DMS79 (cell line): ENCODE measurements at regions not wholly inside any gene's neighbourhood (a gene's known extent, or its start where the extent isn't known, plus 50 kb on each side); places are given as distances from the start of the nearest gene placed in this dataset.
"Not testable (repeated sequence)": the region's sequence is repeated elsewhere in the genome, so short reads cannot be mapped to it uniquely, and the experiment has no call there.

Experiments
- DNase-seq: peaks from one replicate; lab custom pipeline; 2025; lab: John Stamatoyannopoulos, UW

DNA sequence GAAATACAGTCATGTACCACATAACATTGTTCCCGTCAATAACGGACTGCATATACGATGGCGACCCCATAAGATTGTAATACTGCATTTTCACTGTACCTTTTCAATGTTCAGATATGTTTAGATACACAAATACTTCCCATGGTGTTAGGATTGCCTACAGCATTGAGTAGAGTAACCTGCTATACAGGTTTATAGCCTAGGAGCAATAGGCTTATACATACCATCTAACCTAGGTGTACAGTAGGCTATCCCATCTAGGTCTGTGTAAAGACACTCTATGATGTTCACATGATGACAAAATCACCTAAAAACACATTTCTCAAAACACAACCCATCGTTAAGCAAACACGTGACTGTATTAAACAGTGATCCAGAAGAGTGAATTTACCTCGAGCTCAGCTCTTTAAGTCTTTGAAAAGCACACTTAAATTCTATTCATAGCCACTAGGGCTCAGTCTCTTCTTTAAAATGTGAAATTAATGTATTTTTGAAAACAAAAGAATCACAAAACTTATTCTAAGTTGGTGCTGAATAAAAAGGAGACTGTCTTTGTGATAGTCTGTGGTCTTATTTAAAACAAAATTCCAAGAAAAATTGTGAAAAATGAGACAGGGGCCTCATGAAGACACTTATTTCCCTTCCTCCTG is 239.1 kb upstream of the ARID2 start:
- no peak for DNase-seq

DNA sequence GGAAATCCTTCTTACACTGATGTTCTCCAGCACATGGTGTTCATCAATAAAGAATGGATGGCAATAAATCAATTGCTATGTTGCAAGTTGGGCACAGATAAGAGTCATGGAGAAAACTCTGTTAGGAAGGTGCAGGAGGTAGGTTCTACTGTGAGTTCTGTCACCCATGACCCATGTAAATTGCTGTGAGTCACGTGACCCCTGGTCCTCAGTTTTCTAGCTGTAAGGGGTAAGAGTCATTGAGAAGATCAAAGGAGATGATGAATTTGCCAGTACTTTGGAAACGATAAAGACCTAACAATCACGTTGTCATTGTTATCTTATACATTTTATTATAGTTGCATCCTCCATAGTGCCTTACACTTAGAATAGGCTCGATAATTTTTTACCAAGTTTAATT is 235.2 kb upstream of the ARID2 start:
- DNase-seq = no peak

DNA sequence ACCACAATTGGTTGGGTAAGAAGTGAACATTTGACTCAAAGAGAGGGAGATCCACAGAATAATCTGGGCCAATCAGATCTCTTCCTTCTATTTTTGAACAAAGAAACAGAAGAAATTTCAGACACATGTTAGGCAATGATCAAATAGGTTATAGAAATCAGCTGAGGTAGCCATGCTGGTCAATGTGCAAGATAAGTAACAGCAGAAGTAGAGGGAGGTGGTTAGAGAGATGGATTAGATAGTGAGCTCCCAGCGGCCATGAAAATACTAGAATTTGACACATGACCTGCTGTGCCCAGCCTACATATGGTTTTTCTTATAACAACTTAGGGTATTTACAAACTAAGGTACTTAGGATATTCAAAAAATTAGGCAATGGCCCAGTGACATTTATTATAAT is 230.9 kb upstream of the ARID2 start:
- DNase-seq = no peak

DNA sequence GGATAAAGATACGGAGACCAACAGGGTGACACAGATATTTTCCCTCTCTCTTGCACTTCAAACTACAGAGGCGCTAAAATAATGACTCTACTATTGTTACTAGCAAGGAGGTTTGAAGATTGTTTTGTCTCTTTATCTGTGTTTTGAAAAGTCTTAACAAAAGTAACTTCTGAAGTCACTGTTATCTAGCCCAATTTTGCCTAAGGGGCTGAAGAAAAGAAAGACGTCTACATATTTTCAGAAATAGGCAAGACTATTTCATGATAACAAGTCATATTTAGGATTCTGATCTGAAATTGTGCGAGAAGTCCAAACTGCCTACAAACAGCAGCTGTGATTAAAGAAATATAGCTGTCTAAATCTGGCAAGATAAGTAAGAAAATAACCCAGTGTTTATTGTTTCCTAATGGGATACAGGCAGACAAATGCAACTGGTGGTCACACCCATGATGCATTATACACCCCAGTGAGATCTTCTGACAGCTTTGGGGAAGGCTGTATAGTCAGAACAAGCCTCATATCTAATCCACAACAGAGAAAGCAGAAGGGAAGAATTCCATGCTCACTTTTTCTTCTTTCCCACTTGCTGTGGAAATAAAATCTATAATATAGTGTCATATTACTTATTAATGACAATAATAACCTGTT is 226.9 kb upstream of the ARID2 start:
- no peak for DNase-seq

DNA sequence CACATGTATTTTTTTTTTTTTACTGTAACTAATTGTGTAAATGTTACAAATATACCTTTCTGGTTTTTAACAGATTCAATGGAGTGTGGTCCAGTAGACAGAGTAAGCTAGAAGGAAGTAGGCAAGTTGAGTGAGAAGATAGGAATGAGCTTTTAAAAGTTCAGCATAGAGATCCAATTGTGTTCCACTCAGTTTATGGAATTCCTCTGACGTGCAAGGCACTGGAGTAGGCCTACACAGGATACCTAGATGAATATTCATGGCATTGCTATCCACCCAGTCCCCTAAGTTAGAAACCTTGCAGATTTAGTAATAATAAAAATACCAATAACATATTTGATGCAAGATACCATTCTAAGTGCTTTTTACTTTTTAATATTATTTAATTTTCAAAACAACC is 225.6 kb upstream of the ARID2 start:
- no peak for DNase-seq

DNA sequence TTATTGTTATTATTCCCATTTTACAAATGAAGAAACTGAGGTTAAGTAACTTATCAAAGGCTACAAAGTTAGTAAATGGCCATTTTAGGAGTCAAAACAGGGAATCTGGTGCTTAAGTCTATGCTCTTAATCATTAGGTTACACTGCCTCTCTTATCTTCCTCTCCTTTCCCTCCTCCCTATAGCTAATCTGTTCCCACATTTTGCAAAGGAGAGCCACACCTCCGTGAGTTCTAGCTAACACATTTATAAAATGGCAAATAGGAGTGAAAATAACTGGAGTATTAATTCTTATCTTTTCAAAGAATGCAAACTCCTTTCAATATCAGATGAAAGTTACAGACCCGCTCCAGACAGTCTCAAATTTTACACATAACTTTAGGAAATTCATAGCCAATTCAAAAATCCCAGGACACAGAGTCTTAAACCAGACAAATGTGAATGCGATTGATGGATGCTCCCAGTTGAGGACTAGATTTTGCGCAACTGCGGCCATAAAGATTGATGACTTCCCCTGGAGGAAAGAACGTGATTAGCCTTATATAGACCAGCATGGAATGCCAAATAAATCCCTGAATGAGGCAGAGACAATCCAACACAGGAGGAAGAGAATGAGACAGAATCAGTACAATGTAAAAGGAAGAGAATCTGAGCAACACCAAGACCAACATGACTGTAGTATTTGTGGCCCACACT is 225.0 kb upstream of the ARID2 start:
- DNase-seq = no peak

DNA sequence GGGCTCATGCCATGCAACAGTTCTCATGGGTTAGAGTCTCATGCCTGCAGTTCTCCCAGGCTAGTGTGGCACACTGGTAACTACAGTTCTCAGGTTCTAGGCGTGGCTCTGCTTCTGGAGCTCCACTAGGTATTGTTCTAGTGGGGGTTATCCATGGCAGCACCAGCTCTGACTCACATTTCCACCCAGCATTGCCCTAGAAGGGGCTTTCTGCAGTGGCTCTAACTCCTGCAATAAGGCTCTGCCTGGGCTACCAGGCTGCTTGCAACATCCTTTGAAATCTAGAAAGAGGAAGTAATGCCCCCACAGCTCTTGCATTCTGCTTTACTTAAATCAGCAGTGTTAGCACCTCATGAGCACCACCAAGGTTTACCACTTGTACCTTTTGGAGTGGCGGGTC is 220.3 kb upstream of the ARID2 start:
- no peak for DNase-seq

DNA sequence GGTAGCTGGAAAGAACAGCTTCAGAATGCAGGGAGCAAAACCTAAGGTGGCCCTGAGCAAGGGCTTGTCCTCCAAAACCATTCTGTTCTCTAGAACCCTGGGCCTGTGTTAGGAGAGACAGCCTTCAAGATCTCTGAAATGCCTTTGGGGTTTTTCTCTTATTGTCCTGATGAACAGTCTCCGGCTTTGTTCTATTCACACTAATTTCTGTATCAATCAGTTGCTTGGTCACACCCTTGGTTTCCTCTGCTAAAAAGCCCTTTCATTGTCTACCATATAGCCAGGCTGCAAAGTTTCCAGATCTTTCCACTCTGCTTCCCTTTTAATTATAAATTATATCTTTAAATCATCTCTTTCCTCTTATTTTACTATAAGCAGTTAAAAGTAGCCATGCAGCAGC is 219.9 kb upstream of the ARID2 start:
- no peak for DNase-seq

DNA sequence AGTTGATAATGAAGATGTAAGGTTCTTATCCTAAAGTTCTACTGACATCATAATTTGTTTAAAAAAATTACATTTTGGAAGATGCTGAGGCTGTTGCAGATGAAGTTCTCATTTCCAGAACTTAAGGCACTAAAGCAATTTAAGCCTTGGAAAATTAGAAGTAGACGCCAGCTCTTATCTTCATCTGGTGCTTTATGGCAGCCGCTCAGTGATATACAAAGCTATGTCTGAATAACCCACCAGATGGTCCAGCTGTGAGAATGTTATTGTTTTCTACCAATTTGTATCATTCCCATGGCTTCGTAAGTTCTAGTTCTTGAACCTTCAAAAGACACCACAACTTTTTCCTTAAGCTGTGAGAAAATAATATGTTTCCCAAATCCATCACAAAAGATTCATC is 212.1 kb upstream of the ARID2 start:
- DNase-seq = no peak

DNA sequence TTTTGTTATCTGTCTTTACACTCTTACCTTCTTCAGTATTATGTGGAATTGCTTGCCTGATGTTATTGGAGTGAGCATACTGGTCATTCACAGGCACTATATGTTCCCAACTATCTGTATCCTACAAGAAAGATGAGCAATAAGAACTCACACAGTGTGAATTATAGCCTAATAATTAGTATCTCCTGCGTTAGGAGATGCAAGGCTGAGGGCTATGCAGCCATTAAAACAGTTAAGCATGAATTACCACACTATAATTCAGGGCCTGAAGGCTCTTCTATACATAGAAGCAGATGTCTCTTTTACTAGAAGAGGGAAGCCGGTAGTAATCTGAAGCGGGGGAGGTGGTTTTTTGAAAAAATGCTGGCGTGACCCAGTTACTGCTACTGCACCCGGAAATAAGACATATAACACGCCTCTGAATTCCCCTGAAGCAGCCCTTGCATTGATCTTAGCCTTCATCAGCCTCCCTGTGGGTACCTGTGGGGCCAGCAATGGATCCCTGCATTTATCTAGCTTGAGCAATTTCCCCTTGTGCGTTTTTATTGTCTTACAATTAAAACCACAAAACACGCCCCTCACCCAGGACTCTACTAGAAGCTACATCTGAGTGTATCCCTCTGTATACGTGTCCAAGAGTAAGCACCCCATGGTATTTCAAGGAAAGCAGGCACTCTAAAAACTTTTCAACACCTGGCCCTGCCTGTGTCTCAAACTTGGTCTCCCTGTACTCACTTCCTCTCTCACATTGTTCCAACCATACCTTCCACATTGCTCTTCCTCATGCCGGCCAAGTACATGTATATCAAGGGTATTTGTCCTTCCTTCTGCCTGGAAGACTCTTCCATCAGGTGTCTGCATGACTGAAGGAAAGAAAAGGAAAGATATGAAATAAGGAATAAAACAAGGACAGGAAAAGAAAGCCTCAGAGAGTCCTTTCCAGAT is 210.9 kb upstream of the ARID2 start:
- no peak for DNase-seq

DNA sequence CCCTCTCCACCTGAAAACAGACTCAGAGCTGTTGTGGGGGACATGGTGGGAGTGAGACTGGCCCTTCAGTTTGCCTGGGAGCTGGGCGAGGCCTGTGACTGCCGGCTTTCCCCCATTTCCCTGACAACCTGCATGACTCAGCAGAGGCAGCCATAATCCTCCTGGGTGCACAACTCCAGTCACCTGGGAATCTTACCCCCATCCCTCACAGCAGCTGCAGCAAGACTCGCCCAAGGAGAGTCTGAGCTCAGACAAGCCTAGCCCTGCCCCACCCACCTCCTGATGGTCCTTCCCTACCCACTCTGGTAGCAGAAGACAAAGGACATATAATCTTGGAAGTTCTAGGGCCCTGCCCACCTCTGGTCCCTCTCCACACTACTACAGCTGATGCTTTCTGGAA is 207.3 kb upstream of the ARID2 start:
- DNase-seq = no peak

DNA sequence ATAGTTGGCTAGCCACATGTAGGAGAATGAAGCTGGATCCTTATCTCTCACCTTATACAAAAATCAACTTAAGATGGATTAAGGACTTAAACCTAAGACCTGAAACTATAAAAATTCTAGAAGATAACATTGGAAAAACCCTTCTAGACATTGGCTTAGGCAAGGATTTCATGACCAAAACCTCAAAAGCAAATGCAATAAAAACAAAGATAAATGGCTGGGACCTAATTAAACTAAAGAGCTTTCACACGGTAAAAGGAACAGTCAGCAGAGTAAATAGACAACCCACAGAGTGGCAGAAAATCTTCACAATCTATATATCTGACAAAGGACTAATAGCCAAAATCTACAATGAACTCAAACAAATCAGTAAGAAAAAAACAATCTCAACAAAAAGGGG is 202.7 kb upstream of the ARID2 start:
- not testable (repeated sequence) for DNase-seq

DNA sequence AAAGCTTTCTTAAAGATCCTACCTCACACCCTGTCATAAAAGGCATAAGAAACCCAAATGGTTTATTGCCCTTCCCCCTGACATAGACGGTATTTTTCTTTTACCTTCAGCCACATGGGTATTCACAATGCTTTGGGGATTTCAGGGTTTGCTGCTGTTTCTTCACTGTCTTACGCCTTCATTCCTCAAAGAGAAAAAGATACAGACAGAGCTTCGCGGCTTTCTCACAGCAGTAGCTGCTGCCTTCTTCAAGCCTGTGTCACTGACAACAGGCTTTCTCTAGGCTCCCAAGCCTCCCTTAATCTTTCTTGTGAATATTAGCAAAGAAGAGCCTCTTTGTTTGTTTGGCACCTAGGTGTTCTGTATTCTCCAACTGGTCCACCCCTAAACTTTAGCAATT is 197.4 kb upstream of the ARID2 start:
- DNase-seq = no peak

DNA sequence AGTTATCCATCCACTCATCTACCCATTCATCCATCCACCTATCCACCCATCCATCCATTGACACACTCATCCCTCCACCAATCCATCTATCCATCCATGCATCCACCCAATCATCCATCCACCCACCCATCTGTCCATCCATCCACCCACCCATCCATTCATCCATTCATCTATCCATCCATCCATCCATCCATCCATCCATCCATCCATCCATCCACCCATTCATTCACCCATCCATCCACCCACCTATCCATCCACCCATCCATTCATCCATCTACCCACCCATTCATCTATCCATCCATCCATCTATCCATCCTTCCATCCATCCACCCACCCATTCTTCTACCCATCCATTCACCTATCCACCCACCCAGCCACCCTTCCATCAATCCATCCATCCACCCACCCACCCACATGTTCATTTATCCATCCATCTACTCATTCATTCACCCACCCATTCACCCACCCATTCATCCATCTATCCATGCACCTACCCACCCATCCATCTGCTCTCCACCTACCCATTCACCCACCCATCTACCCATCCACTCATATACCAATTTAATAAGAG is 193.8 kb upstream of the ARID2 start:
- DNase-seq = no peak

DNA sequence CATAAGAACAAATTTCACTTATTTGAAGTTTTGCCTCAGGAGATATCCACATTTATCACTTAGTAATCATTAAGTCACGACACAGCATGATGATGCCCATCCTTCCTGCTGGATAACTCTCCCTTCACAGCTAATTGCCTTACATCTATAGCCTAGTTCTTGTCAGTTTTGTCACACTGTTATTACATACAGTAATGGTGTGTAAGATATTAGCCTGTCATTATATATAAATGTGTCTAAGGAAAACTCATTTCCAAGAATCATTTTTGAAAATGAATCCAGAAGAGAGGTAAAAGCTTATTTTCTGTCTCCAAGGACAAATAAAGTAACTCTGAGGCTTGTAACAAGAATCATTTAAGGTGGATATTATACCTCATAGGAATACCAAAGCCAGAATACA is 193.2 kb upstream of the ARID2 start:
- no peak for DNase-seq

DNA sequence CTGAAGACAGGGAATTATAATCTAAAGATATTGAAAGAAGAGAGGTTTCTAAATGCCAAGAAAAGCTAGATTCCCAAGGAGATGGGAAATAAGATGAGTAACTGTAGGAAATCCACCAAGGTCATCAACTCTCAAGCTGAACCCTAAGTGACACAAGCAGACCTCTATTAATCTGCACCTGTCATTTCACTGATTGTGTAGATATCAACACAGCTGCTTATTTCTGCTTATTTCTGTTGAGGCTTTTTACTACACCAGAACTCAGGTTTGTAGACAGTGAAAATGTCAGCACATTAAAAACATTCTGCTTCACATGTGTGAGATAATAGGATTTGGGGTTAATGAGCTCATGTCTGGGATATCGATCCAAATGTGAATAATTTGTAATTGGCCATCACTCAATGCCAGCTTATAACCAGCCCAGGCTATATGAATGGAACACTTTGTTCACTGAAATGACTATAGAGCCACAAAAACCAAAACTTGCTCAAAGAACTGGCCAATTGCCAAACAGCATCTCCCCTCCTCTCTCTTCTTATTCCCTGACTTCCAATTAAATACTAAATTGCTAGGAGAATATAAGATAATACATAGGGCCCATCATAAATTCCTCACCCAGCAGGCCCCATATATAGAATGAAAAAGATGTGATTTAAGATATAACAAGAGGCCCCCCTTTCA is 188.7 kb upstream of the ARID2 start:
- DNase-seq = no peak

DNA sequence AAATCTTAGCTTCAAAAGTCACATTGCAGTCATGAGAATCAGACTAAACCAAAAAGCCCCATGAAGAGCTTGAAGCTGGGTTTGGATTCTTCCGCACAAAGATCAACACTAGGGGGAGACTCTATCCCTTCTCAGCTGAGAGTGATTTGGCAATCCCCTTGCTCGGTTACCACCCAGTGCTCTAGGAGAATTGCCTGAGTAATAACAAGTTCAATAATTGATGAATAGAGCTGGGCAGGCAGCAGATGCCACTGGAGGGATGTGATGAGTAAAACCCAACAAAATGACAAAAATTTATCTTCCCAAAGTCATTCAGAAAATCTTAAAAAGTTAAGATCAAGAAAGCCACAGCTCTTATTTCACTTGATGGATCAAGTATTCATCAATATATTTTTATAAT is 185.6 kb upstream of the ARID2 start:
- DNase-seq = peak; percentile 5

DNA sequence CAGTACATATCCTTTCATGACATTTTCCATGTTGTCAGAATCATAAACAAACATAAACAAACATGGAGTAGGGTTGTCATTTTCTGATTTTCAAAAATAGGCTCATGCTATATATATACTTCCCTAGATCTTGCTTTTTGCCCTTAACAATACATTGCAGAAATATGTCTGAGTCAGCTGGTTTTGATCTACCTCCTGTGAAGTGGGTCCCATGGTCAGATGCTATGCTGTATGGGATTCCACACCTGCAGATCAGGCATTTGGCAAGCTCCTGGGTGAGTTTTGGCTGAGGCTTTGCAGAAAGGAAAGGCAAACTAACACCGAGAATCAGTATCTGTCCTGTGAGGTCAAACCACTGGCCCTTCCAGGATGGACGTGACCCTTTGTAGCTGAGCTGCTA is 183.0 kb upstream of the ARID2 start:
- no peak for DNase-seq

DNA sequence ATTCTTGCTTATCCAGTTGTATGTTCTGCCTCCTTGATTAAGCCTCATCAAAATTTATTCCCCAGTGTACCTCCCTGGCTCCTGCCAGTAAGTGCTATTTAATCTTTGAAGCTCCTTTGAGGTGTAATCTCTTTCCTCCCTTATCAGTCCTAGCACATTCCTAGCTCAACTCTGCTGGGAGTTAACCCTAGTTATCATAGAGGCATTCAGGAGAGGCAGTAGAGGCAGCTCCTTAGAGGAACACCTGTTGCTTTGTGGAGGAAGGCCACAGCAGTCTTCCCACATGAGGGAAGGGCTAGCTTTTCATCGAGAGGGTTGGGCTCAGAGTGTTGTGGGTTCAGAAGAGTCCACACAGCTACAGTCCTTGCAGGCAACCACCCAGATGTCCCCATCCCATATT is 182.4 kb upstream of the ARID2 start:
- DNase-seq = no peak

DNA sequence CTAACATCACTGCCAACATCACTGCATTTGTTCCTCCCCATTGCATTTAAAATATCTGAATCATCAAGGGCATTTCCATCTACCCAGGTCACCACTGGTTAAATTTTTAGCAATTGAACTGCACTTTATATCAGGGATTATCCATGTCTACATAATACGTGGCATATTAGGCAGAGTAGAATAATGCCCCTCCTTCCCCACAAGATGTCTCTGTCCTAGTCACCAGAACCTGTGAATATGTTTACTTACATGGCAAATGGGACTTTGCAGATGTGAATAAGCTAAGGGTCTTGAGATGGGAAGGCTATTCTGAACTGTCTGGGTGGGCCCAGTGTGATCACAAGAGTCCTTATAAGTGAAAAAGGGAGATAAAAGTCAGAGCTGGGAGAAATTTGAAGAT is 181.7 kb upstream of the ARID2 start:
- DNase-seq = no peak

DNA sequence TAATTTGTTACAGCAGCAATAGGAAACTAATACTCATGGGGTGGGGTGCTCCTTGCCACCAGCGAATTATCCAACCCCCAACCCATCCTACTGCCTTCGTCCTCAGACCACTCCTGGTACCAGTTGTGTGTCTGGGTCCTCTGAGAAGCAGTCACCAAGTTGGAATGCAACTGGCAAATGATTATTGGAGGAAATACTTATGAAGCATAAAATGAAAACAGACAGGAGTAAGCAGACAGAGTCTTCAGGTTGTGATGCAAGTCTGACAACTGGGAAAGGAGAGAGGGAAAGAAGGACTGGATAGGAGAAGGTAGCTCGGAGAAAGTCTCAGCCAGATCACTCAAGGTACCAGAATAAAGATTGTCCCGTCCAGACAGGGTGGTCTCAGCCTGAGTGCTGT is 181.1 kb upstream of the ARID2 start:
- DNase-seq = no peak
